OCI-LY1 (cell line): ENCODE measurements at regions not wholly inside any gene's neighbourhood (a gene's known extent, or its start where the extent isn't known, plus 50 kb on each side); places are given as distances from the start of the nearest gene placed in this dataset.
"Not testable (repeated sequence)": the region's sequence is repeated elsewhere in the genome, so short reads cannot be mapped to it uniquely, and the experiment has no call there.

Source experiments
- H2AFZ ChIP-seq: fragments of 200-600 bp; sonication (generic), shearing (Covaris generic); 2 replicates; pipeline ENCODE4 v1.6.0; 2014; ENCODE audit warnings: antibody characterized with exemption, mild to moderate bottlenecking, low read length
- H3F3A ChIP-seq: fragments of 200-600 bp; sonication (generic), shearing (Covaris generic); 2 replicates; pipeline ENCODE4 v1.6.0; 2014; ENCODE audit warnings: mild to moderate bottlenecking, antibody characterized with exemption, low read length, moderate library complexity; ENCODE audit not compliant: insufficient read depth
- H3K27ac ChIP-seq: fragments of 200-600 bp; sonication (generic); 2 replicates; pipeline ENCODE4 v1.5.1; 2014; ENCODE audit warnings: low read length, mixed run types, mild to moderate bottlenecking, low read depth; ENCODE audit not compliant: poor library complexity, severe bottlenecking
- H3K27me3 ChIP-seq: fragments of 200-600 bp; sonication (generic); 2 replicates; pipeline ENCODE4 v1.6.0; 2014; ENCODE audit warnings: antibody characterized with exemption, mild to moderate bottlenecking, low read length, moderate library complexity; ENCODE audit not compliant: insufficient read depth
- H3K36me3 ChIP-seq: fragments of 200-600 bp; sonication (generic); 2 replicates; pipeline ENCODE4 v1.6.1; 2014; ENCODE audit warnings: mild to moderate bottlenecking, antibody characterized with exemption, low read length, moderate library complexity, mixed read lengths; ENCODE audit not compliant: insufficient read depth
- H3K4me1 ChIP-seq: fragments of 200-600 bp; sonication (generic); 2 replicates; pipeline ENCODE4 v1.5.1; 2014; ENCODE audit warnings: mild to moderate bottlenecking, low read length, moderate library complexity; ENCODE audit not compliant: insufficient read depth, severe bottlenecking
- H3K4me2 ChIP-seq: fragments of 200-600 bp; sonication (generic), shearing (Covaris generic); 2 replicates; pipeline ENCODE4 v1.6.1; 2014; ENCODE audit warnings: low read length
- H3K4me3 ChIP-seq: fragments of 200-600 bp; sonication (generic); 2 replicates; pipeline ENCODE4 v1.5.1; 2014; ENCODE audit warnings: low read length, low read depth, mild to moderate bottlenecking, mixed read lengths; ENCODE audit not compliant: poor library complexity, severe bottlenecking
- H3K79me2 ChIP-seq: fragments of 200-600 bp; shearing (Covaris generic); 2 replicates; pipeline ENCODE4 v1.6.1; 2016; ENCODE audit warnings: mixed run types, low read length, mixed read lengths; ENCODE audit not compliant: insufficient read depth
- H3K9ac ChIP-seq: fragments of 200-600 bp; sonication (generic), shearing (Covaris generic); 2 replicates; pipeline ENCODE4 v1.6.1; 2014; ENCODE audit warnings: mild to moderate bottlenecking, low read length, mixed read lengths
- H3K9me2 ChIP-seq: fragments of 200-600 bp; sonication (generic), shearing (Covaris generic); 2 replicates; pipeline ENCODE4 v1.6.1; 2014; ENCODE audit warnings: low read depth, mild to moderate bottlenecking, low read length, mixed read lengths
- H3K9me3 ChIP-seq: fragments of 200-600 bp; shearing (Covaris generic); 2 replicates; pipeline ENCODE4 v1.6.1; 2014; ENCODE audit warnings: low read length, mixed read lengths
- H4K20me1 ChIP-seq: fragments of 200-600 bp; sonication (generic), shearing (Covaris generic); 2 replicates; pipeline ENCODE4 v1.6.0; 2016; ENCODE audit warnings: mild to moderate bottlenecking, low read length; ENCODE audit not compliant: insufficient read depth
- CTCF ChIP-seq: fragments of 200-600 bp; sonication (generic), shearing (Covaris generic); IDR thresholded peaks from 2 replicates; pipeline ENCODE4 v1.5.1; 2017; ENCODE audit warnings: mild to moderate bottlenecking, antibody characterized with exemption, low read length, moderate library complexity, mixed read lengths
- EZH2 ChIP-seq: fragments of 200-600 bp; sonication (generic), shearing (Covaris generic); IDR thresholded peaks from 2 replicates; pipeline ENCODE4 v1.8.0; 2017; ENCODE audit warnings: borderline replicate concordance, mixed run types, mild to moderate bottlenecking, antibody characterized with exemption, low read length, moderate library complexity, mixed read lengths

GRCh38 chr14:26282578-26282977, 315.3 kb downstream of the NOVA1 start:
- Histone ChIP-seq H4K20me1 (no peaks in the 10 kb centered on the region), H2AFZ (no peak overlapping the region), H3K79me2 (no peaks in the 10 kb centered on the region), H3K9me2 (no peaks in the 10 kb centered on the region), H3K4me2 (no peak overlapping the region), H3F3A (no peaks in the 10 kb centered on the region), H3K9ac (no peak overlapping the region), H3K27ac (no peak overlapping the region), H3K27me3 (no peaks in the 10 kb centered on the region), H3K36me3 (no peaks in the 10 kb centered on the region), H3K4me3 (no peak overlapping the region), H3K9me3 (no peaks in the 10 kb centered on the region), H3K4me1 (no peaks in the 10 kb centered on the region)
- TF ChIP-seq EZH2 = no peak
- no peak for TF ChIP-seq CTCF

GRCh38 chr14:26282011-26282410, 315.8 kb downstream of the NOVA1 start:
- H3F3A ChIP-seq, H3K9ac ChIP-seq, H3K4me1 ChIP-seq, H3K9me3 ChIP-seq, H3K4me2 ChIP-seq, H3K79me2 ChIP-seq, H3K4me3 ChIP-seq, H4K20me1 ChIP-seq, H3K27me3 ChIP-seq, H3K9me2 ChIP-seq, H3K27ac ChIP-seq, H2AFZ ChIP-seq, H3K36me3 ChIP-seq: not testable (repeated sequence)

- no peaks in the 10 kb centered on the region for H3K36me3 ChIP-seq
- H3K27ac ChIP-seq = no peak overlapping the region
- H3K4me2 ChIP-seq = no peak overlapping the region
- no peak overlapping the region for H3K9ac ChIP-seq
- H3K4me3 ChIP-seq = no peak overlapping the region
- no peaks in the 10 kb centered on the region for H3K4me1 ChIP-seq
- TF ChIP-seq CTCF (no peak), EZH2 (no peak)
- no peaks in the 10 kb centered on the region for H3F3A ChIP-seq
- no peaks in the 10 kb centered on the region for H4K20me1 ChIP-seq
- no peaks in the 10 kb centered on the region for H3K9me3 ChIP-seq
- H3K27me3 ChIP-seq = no peaks in the 10 kb centered on the region
- H2AFZ ChIP-seq = no peak overlapping the region
- H3K9me2 ChIP-seq = no peaks in the 10 kb centered on the region
- no peaks in the 10 kb centered on the region for H3K79me2 ChIP-seq
These were observed 316.4 kb downstream of the NOVA1 start for GRCh38 chr14:26281280-26281998.

GRCh38 chr14:26276757-26277156, 321.1 kb downstream of the NOVA1 start:
- Histone ChIP-seq H4K20me1 (no peaks in the 10 kb centered on the region), H3K79me2 (no peaks in the 10 kb centered on the region), H3F3A (no peaks in the 10 kb centered on the region), H3K27ac (no peak overlapping the region), H3K9me2 (no peaks in the 10 kb centered on the region), H3K27me3 (no peaks in the 10 kb centered on the region), H3K4me3 (no peak overlapping the region), H2AFZ (no peak overlapping the region), H3K4me2 (no peak overlapping the region), H3K36me3 (no peaks in the 10 kb centered on the region), H3K9me3 (no peaks in the 10 kb centered on the region), H3K4me1 (no peaks in the 10 kb centered on the region), H3K9ac (no peak overlapping the region)
- TF ChIP-seq CTCF = peak; percentile 19; the same call in 1 of the 2 replicates
- TF ChIP-seq EZH2 = no peak
